Mesodermal cell (in vitro differentiated cells): ENCODE measurements at regions not wholly inside any gene's neighbourhood (a gene's known extent, or its start where the extent isn't known, plus 50 kb on each side); places are given as distances from the start of the nearest gene placed in this dataset.
"Not testable (repeated sequence)": the region's sequence is repeated elsewhere in the genome, so short reads cannot be mapped to it uniquely, and the experiment has no call there.

Experiments used
- H3K27ac ChIP-seq: 2 replicates; pipeline ENCODE4 v1.7.0; 2013; ENCODE audit warnings: mild to moderate bottlenecking, low read depth, low read length, moderate library complexity; ENCODE audit not compliant: severe bottlenecking
- H3K36me3 ChIP-seq: 2 replicates; pipeline ENCODE4 v1.7.1; 2013; ENCODE audit warnings: mild to moderate bottlenecking, low read length, moderate library complexity; ENCODE audit not compliant: control insufficient read depth, insufficient read depth
- H3K4me1 ChIP-seq: one replicate; pipeline ENCODE4 v1.7.1; 2013; ENCODE audit warnings: mild to moderate bottlenecking, low read length; ENCODE audit not compliant: insufficient read depth, control insufficient read depth, poor library complexity, severe bottlenecking
- H3K4me3 ChIP-seq: 2 replicates; pipeline ENCODE4 v1.7.0; 2013; ENCODE audit warnings: low read length, control low read depth, mild to moderate bottlenecking; ENCODE audit not compliant: insufficient read depth, poor library complexity, severe bottlenecking; ENCODE audit errors: extremely low read depth
- H3K9me3 ChIP-seq: 2 replicates; pipeline ENCODE4 v1.7.1; 2013; ENCODE audit warnings: mild to moderate bottlenecking, low read length, moderate library complexity; ENCODE audit not compliant: control insufficient read depth
- WGBS, 2 experiments: methylation state at CpG; one replicate each; pipeline ENCODE4 v1.1.5; 2013; ENCODE audit warnings: missing lambda C conversion rate in 2 of 2; ENCODE audit not compliant: insufficient coverage in 2 of 2; 5-methylcytosine and 5-hydroxymethylcytosine counted together

DNA sequence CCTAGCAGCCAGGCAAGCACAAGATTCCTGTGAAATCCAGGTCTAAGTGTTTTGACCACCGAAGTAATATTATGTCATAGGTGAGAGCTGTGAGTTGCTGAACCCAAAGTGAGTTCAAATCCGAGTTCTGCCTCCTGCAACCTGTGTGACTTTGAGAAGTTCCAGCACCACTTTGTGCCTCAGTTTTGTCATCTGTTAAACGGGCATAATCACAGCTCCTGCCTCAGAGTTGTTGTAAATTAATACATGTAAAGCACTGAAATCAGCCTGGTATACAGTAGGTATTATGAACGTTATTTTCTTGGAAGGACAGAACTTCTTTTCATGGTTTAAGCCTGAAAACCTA lies 152.5 kb upstream of the ALDH3B2 start:
- H3K36me3 ChIP-seq, H3K4me1 ChIP-seq, H3K27ac ChIP-seq, H3K9me3 ChIP-seq, H3K4me3 ChIP-seq: not testable (repeated sequence)
- 81 to 90% methylated on average over 2 to 3 of the region's 4 CpGs for WGBS, 2 experiments

DNA sequence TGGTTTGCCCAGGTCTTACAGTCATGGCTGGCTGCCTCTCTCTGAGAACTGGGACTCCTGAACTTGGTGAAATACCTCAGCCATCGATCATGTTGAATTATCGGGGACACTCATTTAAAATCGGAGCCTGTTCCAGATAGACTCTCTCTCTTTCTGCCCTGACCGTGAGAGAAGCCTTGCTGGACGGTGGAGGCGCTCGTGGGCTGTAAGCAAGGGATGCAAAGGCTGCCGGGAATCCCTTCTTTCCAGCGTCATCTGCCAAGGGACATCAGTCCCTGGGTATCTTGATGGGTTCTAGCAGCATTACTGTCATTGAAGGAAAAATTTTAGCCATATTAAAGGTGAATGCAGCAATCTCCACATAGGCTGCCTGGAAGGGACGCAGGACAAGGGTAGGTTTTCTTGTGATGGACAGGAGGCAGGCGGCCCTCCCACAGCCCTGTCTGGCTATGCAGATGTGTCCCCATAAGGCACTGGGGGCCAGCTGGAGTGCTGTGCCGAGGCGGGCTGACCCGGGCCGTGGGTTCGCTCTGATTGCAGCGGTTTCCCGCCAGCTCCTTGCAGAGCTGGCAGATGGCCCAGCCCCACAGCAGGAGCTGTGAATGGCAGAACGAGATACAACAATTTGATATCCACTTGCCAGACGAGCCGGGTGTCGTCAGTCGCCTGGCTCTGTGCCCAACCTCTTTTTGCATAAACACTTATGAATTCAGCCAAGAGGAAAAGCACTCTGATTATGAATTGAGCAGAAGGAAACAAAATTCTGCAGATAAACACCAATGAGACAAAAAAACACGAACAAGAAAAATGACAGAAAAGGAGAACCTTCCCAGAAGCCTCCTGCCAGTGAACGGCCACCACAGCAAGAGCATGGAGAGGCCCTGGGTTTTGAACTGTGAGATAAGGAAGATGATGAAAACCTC lies 151.9 kb upstream of the ALDH3B2 start:
- H3K27ac ChIP-seq, H3K4me1 ChIP-seq, H3K9me3 ChIP-seq, H3K36me3 ChIP-seq, H3K4me3 ChIP-seq: not testable (repeated sequence)
- WGBS, 2 experiments = 70 to 72% methylated on average over 17 to 19 of the region's 25 CpGs

DNA sequence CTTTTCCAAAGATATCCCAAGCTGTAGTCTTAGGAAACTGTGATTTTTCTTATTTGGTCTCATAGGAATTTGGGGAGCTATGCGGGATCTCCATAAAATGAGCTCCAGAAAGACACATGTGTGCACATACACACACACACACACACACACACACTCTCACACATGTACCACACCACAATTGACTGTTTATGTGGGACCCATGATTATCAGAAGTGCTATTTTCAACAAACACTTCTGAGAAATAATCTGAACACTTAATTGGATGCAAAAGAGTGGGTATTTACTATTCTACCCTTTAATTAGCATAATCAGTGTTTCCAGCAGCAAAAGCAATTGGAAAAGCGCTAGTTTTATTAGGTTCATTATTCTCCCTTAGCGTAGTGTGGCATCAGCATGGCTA lies 150.4 kb upstream of the ALDH3B2 start:
- not testable (repeated sequence) for H3K36me3 ChIP-seq, H3K27ac ChIP-seq, H3K4me3 ChIP-seq, H3K9me3 ChIP-seq, H3K4me1 ChIP-seq
- 100% methylated on average over 1 of the region's 3 CpGs; no CpG with 5 or more reads in 1 of the 2 experiments for WGBS, 2 experiments

DNA sequence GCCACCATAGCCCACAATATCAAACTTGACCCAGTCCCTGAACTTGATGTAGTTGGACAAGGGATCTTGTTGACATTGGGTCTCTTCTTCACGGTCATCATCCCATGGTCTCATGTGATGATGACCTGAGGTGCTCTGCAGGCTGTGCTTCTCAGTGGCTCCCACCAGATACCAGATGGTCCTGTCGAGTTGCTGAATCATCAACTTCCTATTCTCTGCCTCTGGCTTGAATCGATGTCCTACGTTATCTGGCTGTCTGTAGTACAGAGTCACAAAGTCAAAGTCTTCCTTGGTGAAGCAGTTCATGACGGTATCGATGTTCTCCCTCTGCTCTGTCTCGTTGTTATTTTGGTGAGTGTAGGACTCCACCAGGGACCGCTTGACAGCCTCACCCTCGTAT lies 145.7 kb upstream of the ALDH3B2 start:
- WGBS, 2 experiments = 88 to 94% methylated on average over 6 to 8 of the region's 9 CpGs
- no peak overlapping the region for H3K4me3 ChIP-seq
- H3K4me1 ChIP-seq = no peaks in the 10 kb centered on the region
- H3K9me3 ChIP-seq = no peaks in the 10 kb centered on the region
- H3K27ac ChIP-seq = no peak overlapping the region
- H3K36me3 ChIP-seq = no peaks in the 10 kb centered on the region

DNA sequence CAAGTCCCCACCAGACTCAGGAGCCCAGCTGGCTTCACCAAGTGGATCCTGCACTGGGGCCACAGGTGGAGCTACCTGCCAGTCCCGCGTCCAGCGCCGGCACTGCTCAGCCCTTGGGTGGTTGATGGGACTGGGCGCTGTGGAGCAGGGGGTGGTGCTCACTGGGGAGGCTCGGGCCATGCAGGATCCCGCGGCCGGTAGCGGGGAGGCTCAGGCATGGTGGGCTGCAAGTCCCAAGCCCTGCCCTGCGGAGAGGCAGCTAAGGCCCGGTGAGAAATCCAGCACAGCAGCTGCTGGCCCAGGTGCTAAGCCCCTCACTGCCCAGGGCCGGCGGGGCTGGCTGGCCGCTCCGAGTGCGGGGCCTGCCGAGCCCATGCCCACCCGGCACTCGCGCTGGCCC lies 143.1 kb upstream of the ALDH3B2 start:
- not testable (repeated sequence) for H3K4me3 ChIP-seq, H3K4me1 ChIP-seq, H3K9me3 ChIP-seq, H3K36me3 ChIP-seq, H3K27ac ChIP-seq
- 84 to 93% methylated on average over 16 to 19 of the region's 21 CpGs for WGBS, 2 experiments

DNA sequence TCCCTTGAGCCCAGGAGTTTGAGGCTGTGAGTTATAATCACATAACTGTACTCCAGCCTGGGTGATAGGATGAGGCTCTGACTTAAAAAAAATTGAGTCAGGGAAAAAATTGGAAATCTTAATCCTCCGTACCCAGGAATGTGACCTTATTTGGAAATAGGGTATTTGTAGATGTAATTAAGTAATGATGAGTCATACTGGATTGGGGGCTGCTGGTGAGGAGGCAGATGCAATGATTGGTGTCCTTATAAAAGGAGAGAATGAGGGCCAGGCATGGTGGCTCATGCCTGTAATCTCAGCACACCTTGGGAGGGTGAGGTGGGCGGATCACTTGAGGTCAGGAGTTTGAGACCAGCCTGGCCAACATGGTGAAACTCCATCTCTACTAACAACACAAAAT lies 134.9 kb upstream of the ALDH3B2 start:
- not testable (repeated sequence) for H3K4me3 ChIP-seq, H3K9me3 ChIP-seq, H3K27ac ChIP-seq, H3K36me3 ChIP-seq, H3K4me1 ChIP-seq
- 89 to 100% methylated on average over 1 of the region's 2 CpGs for WGBS, 2 experiments

DNA sequence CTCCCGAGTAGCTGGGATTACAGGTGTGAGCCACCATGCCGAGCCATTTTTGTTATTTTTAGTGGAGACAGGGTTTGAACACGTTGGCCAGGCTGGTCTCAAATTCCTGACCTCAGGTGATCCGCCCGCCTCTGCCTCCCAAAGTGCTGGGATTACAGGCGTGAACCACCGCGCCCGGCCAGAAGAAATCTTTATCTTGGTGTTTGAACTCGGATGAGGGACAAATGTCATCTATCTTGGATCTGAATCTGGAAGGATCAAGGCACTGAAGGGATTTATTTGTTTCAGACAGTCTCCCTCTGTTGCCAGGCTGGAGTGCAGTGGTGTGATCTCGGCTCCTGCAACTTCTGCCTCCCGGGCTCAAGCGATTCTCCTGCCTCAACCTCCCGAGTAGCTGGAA lies 133.5 kb upstream of the ALDH3B2 start:
- WGBS, 2 experiments = 94 to 97% methylated on average over 9 to 10 of the region's 14 CpGs
- H3K9me3 ChIP-seq, H3K4me3 ChIP-seq, H3K36me3 ChIP-seq, H3K27ac ChIP-seq, H3K4me1 ChIP-seq: not testable (repeated sequence)

DNA sequence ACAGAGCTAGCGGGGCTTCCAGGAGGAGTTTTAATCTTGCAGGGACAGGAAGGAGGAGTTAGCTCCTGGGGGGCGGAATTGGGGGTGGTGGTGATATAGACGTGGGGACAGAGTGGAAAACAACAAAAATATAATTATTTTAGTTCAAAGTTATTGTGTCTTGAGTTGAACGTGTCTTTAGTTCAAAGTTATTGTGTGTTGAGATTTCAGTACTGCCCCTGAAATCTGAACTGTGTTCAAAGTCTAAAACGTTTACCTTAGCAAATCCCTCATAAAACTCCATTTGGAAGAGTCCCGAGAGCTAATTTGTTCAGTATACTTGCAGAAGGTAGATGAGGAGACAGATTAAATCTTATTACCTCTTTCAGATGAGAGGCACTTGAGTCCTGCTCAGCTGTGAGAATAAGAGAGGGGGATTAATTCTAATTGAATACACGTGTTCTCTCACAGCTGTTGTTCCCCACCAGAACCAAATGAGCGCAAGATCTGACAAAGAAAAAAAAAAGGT lies 132.4 kb upstream of the ALDH3B2 start:
- not testable (repeated sequence) for H3K9me3 ChIP-seq, H3K4me1 ChIP-seq, H3K27ac ChIP-seq, H3K36me3 ChIP-seq
- WGBS, 2 experiments = 43% methylated on average over 1 of the region's 8 CpGs; no CpG with 5 or more reads in 1 of the 2 experiments
- H3K4me3 ChIP-seq = peak overlapping the region; percentile 58

GRCh38 chr11:67806183-67806582 lies 131.8 kb upstream of the ALDH3B2 start:
- H3K9me3 ChIP-seq, H3K27ac ChIP-seq, H3K36me3 ChIP-seq, H3K4me1 ChIP-seq: not testable (repeated sequence)
- 0 to 1% methylated on average over 6 to 13 of the region's 26 CpGs for WGBS, 2 experiments
- peak overlapping the region; percentile 58 for H3K4me3 ChIP-seq

DNA sequence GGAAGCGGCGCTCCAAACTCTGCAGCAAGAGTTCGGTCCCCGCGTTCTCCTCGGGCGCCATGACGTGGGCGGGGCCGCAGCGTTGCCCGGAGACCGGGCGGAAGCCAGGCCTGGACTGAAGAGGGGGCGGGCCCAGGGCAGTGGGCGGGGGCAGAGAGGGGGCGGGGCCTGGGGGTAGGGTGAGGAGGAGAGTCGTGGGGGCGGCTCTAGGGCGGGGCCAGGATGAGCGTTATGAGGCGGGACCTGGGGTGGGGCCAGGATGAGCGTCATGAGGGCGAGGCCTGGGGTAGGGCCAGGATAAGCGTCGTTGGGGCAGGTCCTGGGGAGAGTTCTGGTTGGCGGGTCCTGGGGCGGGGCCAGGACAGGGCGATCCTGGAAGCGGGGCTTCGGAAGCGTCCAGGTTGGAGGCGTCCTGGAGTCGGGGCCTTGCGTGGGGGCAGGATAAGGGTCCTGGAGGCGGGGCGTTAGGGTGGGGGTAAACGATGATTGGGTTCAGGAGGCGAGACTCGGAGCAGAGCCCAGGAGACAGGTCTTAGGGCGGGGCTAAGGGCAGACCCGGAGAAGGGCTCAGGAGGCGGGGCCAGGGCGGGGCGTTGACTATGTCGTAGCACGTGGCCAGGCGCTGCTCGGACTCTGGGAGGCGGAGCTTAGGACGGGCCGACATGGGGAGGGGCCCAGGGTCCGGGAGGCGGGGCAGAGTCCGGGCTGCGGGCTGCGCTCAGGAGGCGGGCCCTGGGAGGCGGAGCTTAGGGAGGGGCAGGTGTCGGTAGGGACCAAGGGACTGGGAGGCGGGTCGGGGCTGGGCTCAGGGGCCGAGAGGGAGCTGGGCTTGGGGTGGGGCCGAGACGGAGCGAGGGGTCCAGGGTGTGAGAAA lies 131.1 kb upstream of the ALDH3B2 start:
- H3K4me1 ChIP-seq, H3K9me3 ChIP-seq, H3K36me3 ChIP-seq: not testable (repeated sequence)
- peak overlapping the region; percentile 83 for H3K27ac ChIP-seq
- 0% methylated on average over 21 to 32 of the region's 66 CpGs for WGBS, 2 experiments
- H3K4me3 ChIP-seq = peak overlapping the region; percentile 58
